ENCODE measurements at regions not wholly inside any gene's neighbourhood (a gene's known extent, or its start where the extent isn't known, plus 50 kb on each side); places are given as distances from the start of the nearest gene placed in this dataset.
"Not testable (repeated sequence)": the region's sequence is repeated elsewhere in the genome, so short reads cannot be mapped to it uniquely, and the experiment has no call there.

DNA sequence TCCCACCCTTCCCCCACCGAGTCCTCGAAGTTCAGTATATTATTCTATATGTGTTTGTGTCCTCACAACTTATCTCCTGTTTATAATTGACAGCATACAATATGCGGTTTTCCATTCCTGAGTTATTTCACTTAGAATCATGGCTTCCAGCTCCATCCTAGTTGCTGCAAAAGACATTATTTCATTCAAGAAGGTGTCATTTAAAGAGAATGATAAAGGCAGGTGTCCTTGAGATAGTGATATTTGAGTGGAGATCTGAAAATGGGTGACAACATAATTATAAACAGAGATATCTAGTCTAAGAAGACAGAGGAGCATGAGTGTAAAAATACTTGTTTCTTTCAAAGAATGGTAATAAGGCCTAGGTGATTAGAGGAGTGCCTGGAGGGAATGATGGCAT, 876.8 kb downstream of the SLC6A15 start:
- H3K36me3 Mint-ChIP-seq (ENCODE audit: low read depth), result no peaks in the 10 kb centered on the region

GRCh38 chr12:84034871-84035270, 877.7 kb downstream of the SLC6A15 start:
- Mint-ChIP-seq H3K4me3 (no peak overlapping the region), H3K27me3 (no peaks in the 10 kb centered on the region), H3K36me3 (ENCODE audit: low read depth) (no peaks in the 10 kb centered on the region), H3K4me1 (ENCODE audit: low read depth) (no peaks in the 10 kb centered on the region), H3K9me3 (peaks cover 11% of the 10 kb centered on the region), H3K27ac (no peak overlapping the region)
- H3K27me3 ChIP-seq (ENCODE audit: control insufficient read depth in 1 of 2, insufficient read depth in 2 of 2, low read length in 2 of 2), result no peaks in the 10 kb centered on the region
- H3K4me1 ChIP-seq (ENCODE audit: insufficient read depth, low read length), result no peaks in the 10 kb centered on the region
- ATAC-seq (ENCODE audit: poor library complexity) (no peak), DNase-seq (no peak)
- H3K27ac ChIP-seq (ENCODE audit: low read depth in 1 of 2, low read length in 2 of 2), result no peak overlapping the region
- ChIA-PET POLR2A (no interaction called here), CTCF (interaction anchor here (0.6 kb wide), 1 partner anchor 42 kb away, joined by 4 read pairs; no protein-coding TSS in a partner anchor)
- peaks cover 0 to 13% of the 10 kb centered on the region in 2 experiments for H3K9me3 ChIP-seq (ENCODE audit: control insufficient read depth in 1 of 2, insufficient read depth in 1 of 2, low read length in 2 of 2)
- H3K4me3 ChIP-seq (ENCODE audit: low read length), result no peak overlapping the region
- TF ChIP-seq, protein P1, sequence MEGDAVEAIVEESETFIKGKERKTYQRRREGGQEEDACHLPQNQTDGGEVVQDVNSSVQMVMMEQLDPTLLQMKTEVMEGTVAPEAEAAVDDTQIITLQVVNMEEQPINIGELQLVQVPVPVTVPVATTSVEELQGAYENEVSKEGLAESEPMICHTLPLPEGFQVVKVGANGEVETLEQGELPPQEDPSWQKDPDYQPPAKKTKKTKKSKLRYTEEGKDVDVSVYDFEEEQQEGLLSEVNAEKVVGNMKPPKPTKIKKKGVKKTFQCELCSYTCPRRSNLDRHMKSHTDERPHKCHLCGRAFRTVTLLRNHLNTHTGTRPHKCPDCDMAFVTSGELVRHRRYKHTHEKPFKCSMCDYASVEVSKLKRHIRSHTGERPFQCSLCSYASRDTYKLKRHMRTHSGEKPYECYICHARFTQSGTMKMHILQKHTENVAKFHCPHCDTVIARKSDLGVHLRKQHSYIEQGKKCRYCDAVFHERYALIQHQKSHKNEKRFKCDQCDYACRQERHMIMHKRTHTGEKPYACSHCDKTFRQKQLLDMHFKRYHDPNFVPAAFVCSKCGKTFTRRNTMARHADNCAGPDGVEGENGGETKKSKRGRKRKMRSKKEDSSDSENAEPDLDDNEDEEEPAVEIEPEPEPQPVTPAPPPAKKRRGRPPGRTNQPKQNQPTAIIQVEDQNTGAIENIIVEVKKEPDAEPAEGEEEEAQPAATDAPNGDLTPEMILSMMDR (IDR thresholded peaks at IDR 0.05), result no peak
- intact Hi-C loops (cut with DNase I, micrococcal nuclease), result no loop called here
- no peaks in the 10 kb centered on the region for H3K36me3 ChIP-seq (ENCODE audit: insufficient read depth, low read length)

More for the DNA sequence above, 876.8 kb downstream of the SLC6A15 start:
- Histone ChIP-seq H3K36me3 (ENCODE audit: insufficient read depth, low read length) (no peaks in the 10 kb centered on the region), H3K4me1 (ENCODE audit: insufficient read depth, low read length) (no peaks in the 10 kb centered on the region), H3K27ac (ENCODE audit: low read depth in 1 of 2, low read length in 2 of 2) (no peak overlapping the region), H3K9me3 (ENCODE audit: control insufficient read depth in 1 of 2, insufficient read depth in 1 of 2, low read length in 2 of 2) (peaks cover 0 to 13% of the 10 kb centered on the region in 2 experiments), H3K4me3 (ENCODE audit: low read length) (no peak overlapping the region), H3K27me3 (ENCODE audit: control insufficient read depth in 1 of 2, insufficient read depth in 2 of 2, low read length in 2 of 2) (no peaks in the 10 kb centered on the region)
- ChIA-PET POLR2A (no interaction called here), CTCF (no interaction called here)
- Mint-ChIP-seq H3K4me3 (no peak overlapping the region), H3K27ac (no peak overlapping the region), H3K27me3 (no peaks in the 10 kb centered on the region), H3K4me1 (ENCODE audit: low read depth) (no peaks in the 10 kb centered on the region), H3K9me3 (peaks cover 13% of the 10 kb centered on the region)
- ATAC-seq (ENCODE audit: poor library complexity), result no peak
- intact Hi-C loops (cut with DNase I, micrococcal nuclease), result no loop called here
- TF ChIP-seq, protein P1 (IDR thresholded peaks at IDR 0.05), result no peak
- no peak for DNase-seq

- H3K36me3 Mint-ChIP-seq (ENCODE audit: low read depth), result no peaks in the 10 kb centered on the region
- H3K4me3 Mint-ChIP-seq, result no peak overlapping the region
- H3K9me3 ChIP-seq (ENCODE audit: control insufficient read depth in 1 of 2, insufficient read depth in 1 of 2, low read length in 2 of 2), result peaks cover 0 to 13% of the 10 kb centered on the region in 2 experiments
- ChIA-PET CTCF (no interaction called here), POLR2A (no interaction called here)
- DNase-seq (no peak), ATAC-seq (ENCODE audit: poor library complexity) (no peak)
- TF ChIP-seq, protein P1 (IDR thresholded peaks at IDR 0.05), result no peak
- no peak overlapping the region for H3K27ac Mint-ChIP-seq
- H3K4me1 ChIP-seq (ENCODE audit: insufficient read depth, low read length), result no peaks in the 10 kb centered on the region
- peaks cover 10% of the 10 kb centered on the region for H3K9me3 Mint-ChIP-seq
- no peak overlapping the region for H3K4me3 ChIP-seq (ENCODE audit: low read length)
- no peak overlapping the region for H3K27ac ChIP-seq (ENCODE audit: low read depth in 1 of 2, low read length in 2 of 2)
- no peaks in the 10 kb centered on the region for H3K27me3 Mint-ChIP-seq
- intact Hi-C loops (cut with DNase I, micrococcal nuclease), result no loop called here
- H3K4me1 Mint-ChIP-seq (ENCODE audit: low read depth), result no peaks in the 10 kb centered on the region
- no peaks in the 10 kb centered on the region for H3K27me3 ChIP-seq (ENCODE audit: control insufficient read depth in 1 of 2, insufficient read depth in 2 of 2, low read length in 2 of 2)
- no peaks in the 10 kb centered on the region for H3K36me3 ChIP-seq (ENCODE audit: insufficient read depth, low read length)
These were observed 879.4 kb downstream of the SLC6A15 start for GRCh38 chr12:84033162-84033561.

DNA sequence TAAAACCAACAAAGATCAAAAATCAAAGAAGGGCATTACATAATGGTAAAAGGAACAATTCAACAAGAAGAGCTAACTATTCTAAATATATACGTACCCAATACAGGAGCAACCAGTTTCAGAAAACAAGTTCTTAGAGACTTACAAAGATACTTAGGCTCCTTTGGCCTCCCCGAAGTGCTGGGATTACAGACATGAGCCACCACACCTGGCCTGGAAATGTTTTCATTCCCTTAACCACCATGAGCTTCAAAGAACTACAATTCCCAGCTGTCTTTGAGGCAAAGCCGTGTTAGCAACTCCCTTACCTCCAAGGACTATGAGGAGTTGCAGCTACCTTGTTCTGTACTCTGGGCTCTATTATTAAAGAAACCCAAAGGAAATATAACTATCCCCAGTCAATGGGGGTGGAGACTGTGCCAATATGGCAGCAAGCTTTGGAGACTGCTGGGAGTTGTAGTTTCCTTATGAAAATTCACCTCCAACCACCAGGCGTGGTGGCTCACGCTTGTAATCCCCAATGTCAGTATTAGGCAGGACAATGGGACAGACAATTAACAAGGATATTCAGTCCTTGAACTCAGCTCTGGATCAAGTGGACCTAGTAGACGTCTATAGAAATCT, 893.9 kb downstream of the SLC6A15 start:
- intact Hi-C loops (cut with DNase I, micrococcal nuclease); DNase-seq; H3K36me3 Mint-ChIP-seq (ENCODE audit: low read depth); ATAC-seq (ENCODE audit: poor library complexity); H3K27ac ChIP-seq (ENCODE audit: low read depth in 1 of 2, low read length in 2 of 2); H3K4me3 ChIP-seq (ENCODE audit: low read length); H3K4me3 Mint-ChIP-seq; H3K36me3 ChIP-seq (ENCODE audit: insufficient read depth, low read length); H3K9me3 Mint-ChIP-seq; H3K27ac Mint-ChIP-seq; H3K27me3 Mint-ChIP-seq; POLR2A ChIA-PET; H3K9me3 ChIP-seq (ENCODE audit: control insufficient read depth in 1 of 2, insufficient read depth in 1 of 2, low read length in 2 of 2); CTCF ChIA-PET; H3K27me3 ChIP-seq (ENCODE audit: control insufficient read depth in 1 of 2, insufficient read depth in 2 of 2, low read length in 2 of 2); H3K4me1 ChIP-seq (ENCODE audit: insufficient read depth, low read length); H3K4me1 Mint-ChIP-seq (ENCODE audit: low read depth): not testable (repeated sequence)

All from CD4-positive, alpha-beta T cell (primary cell).